HG02973 (cell line): ENCODE measurements at regions not wholly inside any gene's neighbourhood (a gene's known extent, or its start where the extent isn't known, plus 50 kb on each side); places are given as distances from the start of the nearest gene placed in this dataset.

Experiments used
- ATAC-seq: cut with Tn5 transposase; IDR thresholded peaks from one replicate; pipeline ENCODE4 v1.9.1; 2021; ENCODE audit warnings: moderate library complexity; ENCODE audit not compliant: unreplicated experiment

GRCh38 chr10:31614611-31615010 is 295.6 kb downstream of the ZEB1 start:
- ATAC-seq: no peak

DNA sequence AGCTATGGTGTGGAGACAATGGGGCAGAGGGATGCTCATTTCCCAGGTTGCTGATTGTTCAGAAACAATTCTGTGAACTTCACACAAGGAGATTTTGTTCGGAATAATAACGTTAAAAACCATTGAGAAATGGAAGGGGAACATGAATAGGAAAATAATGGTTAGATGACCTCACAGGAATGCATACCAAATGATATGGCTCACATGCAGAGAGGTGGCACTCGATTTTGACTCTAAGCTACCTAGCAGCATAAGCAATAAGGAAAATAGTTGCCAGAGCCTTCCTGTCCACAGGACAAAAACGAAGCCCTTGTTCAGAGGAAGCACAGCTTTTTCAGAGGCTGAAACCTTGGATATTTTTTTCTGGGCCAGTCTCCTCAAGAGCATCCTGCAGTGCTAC is 293.1 kb downstream of the ZEB1 start:
- ATAC-seq: no peak

DNA sequence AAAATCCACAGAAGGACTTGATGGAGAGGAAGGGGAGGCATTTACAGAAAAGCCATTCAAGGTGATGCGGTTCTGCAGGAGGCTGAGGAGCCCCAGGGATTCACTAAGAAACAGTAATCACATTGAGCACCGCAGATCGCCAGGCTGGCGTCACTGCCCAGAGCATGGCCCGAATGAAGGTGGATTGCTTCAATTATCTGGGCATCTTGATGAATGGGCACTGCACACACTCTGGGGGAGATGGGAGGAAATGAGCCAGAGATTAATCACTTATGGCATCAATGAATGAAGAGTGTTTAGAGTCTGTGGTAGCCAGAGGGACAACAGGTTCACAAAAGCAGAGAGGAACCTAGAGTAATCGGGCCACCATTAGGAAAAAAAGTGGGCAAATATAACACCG is 292.1 kb downstream of the ZEB1 start:
- ATAC-seq: no peak

GRCh38 chr10:31607481-31607880 is 288.5 kb downstream of the ZEB1 start:
- ATAC-seq: no peak

DNA sequence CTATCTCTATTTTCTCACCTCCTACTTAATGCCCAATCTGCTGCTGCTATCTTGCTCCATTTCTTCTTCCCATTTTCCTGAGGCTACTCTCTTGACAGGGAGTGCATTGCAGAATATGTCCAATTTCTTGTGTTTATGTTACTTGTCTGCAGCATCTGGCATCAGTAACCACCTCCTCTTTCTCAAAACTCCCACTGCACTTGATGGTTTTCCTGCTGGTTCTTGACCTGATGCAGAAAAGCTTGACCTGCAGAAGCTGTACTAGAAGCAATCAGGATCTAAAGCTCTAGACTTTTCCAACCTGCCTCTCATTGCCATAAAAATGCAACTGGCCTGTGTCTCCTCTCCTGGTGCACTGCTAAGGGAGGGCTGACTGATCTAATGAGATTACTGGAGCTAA is 287.8 kb downstream of the ZEB1 start:
- no peak for ATAC-seq

GRCh38 chr10:31605861-31606525 is 287.0 kb downstream of the ZEB1 start:
- no peak for ATAC-seq

- no peak for ATAC-seq
Observed at GRCh38 chr10:31605426-31605825, 286.4 kb downstream of the ZEB1 start.

- ATAC-seq: no peak
Observed at GRCh38 chr10:31604646-31605170, 285.7 kb downstream of the ZEB1 start.

DNA sequence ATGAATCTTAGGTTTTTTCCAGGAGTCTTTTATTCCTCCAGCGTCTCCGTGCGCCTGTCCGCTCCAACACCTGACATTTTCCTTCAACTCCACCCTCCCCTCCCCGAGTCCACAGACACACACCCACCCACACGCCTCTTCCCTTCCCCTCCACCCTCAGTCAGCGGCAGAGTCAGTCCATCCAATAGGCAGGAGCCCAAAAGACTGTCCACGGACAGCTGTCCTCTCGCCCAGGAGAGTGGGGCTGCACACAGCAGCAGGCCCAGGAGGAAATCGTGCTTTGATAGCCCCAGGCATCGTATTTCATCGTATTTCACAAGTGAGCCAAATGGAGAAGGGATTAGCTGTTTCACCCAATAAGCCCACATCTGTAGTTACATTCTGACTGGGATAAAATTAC is 285.1 kb downstream of the ZEB1 start:
- ATAC-seq: no peak

- peak; percentile 98 for ATAC-seq
Observed at GRCh38 chr10:31603235-31604087, 284.4 kb downstream of the ZEB1 start.

GRCh38 chr10:31602541-31603234 is 283.7 kb downstream of the ZEB1 start:
- ATAC-seq: no peak

DNA sequence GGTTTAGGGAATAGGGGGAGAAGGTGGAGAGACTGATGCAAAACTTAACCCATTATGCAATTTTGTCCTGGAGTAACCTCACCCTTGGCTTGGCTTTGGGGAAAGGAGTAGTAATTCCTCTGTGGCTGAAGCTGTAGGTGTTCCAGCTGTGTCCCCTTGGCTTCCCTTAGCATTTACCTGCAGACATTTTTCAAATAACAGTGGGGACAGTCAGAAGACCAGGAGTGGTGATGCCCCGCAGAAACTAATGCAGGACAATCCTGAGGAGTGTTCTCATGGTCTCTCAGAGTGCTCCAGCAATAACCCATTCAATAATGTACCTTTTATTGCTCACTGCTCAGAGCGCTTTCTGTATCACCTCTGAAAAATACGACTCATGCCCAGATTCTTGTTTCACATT is 282.1 kb downstream of the ZEB1 start:
- no peak for ATAC-seq

DNA sequence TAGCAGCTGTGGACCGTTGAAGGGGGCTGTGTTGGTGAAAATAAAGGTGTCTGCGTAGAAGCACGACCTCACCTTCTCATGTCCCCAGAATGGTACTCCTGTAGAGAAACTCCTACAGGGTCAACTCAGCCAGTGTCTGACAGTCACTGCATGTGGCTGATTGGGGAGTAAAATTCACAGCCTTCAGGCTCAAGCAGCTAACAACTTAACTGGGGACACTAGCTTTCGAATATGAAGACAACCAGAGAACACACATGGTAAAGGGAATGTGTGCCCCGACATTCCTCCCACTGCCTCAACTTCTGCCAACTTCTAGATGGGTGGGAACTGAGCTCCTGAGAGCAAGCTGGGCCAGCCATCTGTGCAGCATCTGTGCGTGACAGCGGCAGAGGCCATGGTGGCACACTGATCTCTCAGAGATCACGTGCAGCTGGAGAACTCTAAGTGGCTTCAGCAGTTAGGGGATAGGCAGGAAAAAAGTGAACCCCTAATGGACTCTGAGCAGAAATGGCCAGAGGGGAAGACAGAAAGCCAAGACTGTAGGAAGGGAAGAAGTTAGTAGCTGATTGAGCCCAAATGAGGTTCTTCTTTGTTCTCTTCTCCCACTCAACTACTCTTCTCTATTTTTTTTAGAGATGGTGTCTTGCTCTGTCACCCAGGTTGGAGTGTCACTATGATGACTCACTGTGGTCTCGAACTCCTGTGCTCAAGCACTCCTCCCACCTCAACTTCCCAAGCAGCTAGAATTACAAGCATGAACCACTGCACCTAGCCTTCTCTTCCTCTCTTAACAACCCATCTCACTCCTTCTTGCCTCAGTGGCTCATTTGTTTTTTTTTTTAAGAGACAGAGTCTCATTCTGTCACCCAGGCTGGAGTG is 280.8 kb downstream of the ZEB1 start:
- ATAC-seq: no peak

DNA sequence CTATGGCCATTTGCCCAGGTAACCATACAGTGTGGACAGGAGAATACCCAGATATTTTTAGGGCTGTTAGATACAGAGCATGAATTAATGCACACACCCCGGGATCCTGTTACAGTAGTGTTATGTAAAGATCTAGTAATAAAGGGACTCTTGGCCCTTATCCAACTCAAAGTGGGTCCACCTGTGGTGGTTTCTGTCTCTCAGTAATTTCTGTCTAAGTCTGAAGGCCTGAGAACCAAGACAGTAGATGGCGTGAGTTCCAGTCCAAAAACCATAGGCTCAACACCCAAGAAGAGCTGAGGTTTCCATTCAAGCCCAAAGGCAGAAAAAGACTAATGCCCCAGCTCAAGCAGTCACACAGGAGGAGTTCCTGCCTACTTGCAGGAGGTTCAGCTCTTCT is 277.7 kb downstream of the ZEB1 start:
- ATAC-seq: no peak

DNA sequence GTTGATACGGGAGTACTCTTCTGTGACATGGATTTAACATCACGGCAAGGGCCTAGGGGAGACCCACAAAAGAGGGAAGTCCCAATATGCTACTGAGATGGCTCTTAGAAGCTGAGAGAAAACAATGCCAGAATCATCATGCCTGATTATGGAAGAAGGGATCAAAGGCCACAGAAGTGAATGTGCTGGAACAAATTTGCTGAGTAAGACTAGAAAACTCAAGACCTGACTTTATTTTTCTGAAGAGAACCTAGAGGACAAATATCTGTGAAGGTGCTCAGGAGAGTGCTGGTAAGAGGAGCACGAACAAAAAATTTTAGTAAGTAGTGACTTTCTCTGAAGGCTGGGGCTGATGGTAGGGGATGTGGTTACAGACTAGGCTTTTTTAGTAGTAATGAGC is 277.0 kb downstream of the ZEB1 start:
- no peak for ATAC-seq

DNA sequence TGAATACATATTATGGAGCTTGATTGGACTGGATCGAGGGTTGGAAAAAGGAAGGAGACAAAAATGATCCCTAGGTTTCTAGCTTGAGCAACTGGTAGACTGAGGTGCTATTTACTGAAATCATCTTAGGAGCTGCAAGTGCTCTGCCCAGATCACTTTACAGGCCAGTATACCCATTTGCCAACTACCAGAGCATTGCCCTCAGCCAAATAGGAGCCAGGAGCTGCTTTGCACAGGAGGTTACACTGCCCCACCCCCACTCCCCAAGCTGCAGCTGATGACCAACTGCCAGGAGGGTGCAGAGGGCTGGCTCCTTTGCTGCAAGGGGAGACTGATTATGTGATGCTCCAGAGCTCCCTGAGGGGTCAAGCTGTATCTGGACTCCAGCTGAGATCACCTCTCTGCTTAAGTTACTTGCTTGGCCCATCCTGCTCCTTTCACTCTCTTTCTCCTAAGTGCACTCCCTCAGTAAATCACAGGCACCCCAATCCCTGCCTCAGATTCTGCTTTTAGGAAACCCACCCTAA is 275.4 kb downstream of the ZEB1 start:
- ATAC-seq: no peak

DNA sequence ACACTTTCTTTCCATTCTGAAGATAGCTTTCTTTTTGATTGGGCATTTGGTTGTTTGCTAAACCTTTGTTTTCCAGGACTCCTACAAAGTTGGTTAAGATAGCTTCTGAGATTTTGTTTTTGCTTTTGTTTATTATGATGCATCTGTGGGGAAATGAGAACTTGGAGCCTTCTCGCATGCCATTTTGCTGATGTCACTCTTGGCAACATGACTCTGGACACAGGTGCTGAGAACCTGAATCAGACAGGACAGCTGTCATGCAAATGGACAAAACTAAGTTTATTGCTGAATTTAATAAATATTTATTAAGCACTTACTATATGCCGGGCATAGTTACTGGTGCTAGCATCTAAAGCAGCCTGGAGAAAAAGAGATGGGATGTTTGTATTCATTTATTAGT is 274.1 kb downstream of the ZEB1 start:
- no peak for ATAC-seq

DNA sequence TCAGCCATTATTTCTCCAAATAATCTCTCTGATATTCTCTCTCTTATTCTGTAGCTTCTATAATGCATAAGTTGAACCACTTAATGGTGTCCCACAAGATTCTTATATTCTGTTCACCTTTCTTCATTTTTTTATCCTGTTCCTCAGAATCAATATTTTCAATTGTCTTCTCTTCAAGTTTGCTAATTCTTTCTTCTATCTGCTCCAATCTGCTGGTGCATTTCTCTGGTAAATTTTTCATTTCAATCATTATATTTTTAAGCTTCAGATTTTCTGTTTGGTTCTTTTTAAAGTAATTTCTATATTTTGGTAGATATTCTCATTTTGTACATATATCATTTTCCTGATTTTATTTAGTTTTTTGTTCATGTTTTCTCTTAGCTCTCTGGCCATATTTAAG is 272.6 kb downstream of the ZEB1 start:
- ATAC-seq: no peak

- no peak for ATAC-seq
Observed at GRCh38 chr10:31590023-31590800, 271.2 kb downstream of the ZEB1 start.

DNA sequence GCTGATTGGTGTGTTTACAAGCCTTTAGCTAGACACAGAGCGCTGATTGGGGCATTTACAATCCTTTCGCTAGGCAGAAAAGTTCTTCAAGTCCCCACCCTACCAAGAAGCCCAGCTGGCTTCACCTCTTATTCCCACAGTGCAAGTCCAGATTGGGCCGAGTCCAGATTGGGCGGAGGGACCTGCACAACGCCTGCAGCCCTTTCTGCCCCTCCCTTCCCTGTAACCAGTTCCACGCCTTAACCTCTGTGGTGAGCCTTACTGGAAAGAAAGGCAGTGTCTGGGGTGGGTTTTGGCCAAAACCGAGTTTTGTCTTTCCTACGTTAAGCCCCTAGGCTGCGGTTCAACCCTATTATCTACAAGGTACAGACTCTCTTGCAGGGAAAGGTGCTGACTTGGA is 268.7 kb downstream of the ZEB1 start:
- ATAC-seq: no peak
